Fibroblast of pulmonary artery (primary cell): ENCODE measurements at regions not wholly inside any gene's neighbourhood (a gene's known extent, or its start where the extent isn't known, plus 50 kb on each side); places are given as distances from the start of the nearest gene placed in this dataset.
A peak's percentile ranks its signal among the peaks of the same experiment; 100 is the strongest.

Experiments used
- DNase-seq: peaks from one replicate; pipeline ENCODE4 v3.0.0-alpha.2; 2010; ENCODE audit warnings: low read depth
- H3K4me3 ChIP-seq: replicated peaks from 2 replicates; pipeline ENCODE4 v1.5.1; 2011; ENCODE audit warnings: low read depth, mild to moderate bottlenecking, control low read depth, low read length, moderate library complexity
- TF ChIP-seq, protein P1 (sequence below): IDR thresholded peaks from 2 replicates; pipeline ENCODE4 v1.5.1; 2011; ENCODE audit warnings: mild to moderate bottlenecking, control low read depth, low read length, inconsistent platforms; ENCODE audit errors: missing control alignments

DNA sequence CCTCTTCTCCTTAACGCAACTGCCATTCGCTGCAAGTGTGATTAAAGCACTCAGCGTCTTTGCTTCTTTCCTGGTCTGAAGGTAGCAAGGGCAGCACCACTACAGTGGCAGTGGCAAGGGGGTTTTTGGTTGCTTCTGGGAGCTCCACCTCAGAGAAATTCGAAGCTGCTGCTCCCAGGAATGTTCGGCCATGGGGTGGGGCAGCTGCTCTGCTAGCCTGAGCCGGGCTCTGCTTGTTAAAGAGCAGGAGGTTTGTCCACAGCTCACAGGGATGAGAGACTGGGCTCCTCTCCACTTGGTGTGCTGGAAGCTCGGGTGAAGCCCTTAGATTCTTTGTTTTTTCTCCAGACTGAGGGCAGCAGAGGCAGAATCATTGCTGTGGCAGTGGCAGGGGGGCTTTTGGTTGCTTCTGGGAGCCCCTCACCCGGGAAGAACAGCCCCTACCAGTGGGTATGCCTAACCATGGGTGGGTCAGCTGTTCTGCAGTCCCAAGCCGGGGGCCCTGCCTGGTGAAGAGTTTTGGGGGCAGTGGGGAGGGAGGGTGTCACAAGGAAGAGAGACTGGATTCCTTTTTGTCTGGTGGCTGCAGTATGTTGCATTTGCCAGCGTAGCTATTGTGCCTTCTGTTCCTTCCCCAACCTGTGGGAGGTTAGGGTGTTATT lies 340.2 kb downstream of the AEBP2 start:
- H3K4me3 ChIP-seq = no peak overlapping the region
- peak; percentile 35 for DNase-seq
- TF ChIP-seq, protein P1, sequence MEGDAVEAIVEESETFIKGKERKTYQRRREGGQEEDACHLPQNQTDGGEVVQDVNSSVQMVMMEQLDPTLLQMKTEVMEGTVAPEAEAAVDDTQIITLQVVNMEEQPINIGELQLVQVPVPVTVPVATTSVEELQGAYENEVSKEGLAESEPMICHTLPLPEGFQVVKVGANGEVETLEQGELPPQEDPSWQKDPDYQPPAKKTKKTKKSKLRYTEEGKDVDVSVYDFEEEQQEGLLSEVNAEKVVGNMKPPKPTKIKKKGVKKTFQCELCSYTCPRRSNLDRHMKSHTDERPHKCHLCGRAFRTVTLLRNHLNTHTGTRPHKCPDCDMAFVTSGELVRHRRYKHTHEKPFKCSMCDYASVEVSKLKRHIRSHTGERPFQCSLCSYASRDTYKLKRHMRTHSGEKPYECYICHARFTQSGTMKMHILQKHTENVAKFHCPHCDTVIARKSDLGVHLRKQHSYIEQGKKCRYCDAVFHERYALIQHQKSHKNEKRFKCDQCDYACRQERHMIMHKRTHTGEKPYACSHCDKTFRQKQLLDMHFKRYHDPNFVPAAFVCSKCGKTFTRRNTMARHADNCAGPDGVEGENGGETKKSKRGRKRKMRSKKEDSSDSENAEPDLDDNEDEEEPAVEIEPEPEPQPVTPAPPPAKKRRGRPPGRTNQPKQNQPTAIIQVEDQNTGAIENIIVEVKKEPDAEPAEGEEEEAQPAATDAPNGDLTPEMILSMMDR = no peak

DNA sequence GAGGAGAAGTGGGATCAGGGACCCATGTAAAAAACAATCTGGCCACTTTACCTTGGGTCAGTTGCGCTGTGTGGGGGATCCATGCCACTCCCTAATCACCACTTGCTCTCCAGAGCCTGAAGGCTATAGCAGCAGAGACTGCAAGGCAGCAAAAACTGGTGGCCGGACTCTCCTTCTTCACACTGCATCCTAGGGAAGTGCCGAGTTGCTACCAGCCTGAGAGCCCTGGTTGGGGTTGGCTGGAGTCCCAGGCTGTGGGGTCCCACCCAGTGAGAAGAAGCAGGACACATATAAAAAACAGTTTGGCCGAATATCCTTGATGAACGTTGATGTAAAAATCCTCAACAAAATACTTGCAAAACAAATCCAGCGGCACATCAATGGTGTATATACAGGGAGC lies 341.2 kb downstream of the AEBP2 start:
- no peak overlapping the region for H3K4me3 ChIP-seq
- TF ChIP-seq, protein P1 = no peak
- DNase-seq = no peak

DNA sequence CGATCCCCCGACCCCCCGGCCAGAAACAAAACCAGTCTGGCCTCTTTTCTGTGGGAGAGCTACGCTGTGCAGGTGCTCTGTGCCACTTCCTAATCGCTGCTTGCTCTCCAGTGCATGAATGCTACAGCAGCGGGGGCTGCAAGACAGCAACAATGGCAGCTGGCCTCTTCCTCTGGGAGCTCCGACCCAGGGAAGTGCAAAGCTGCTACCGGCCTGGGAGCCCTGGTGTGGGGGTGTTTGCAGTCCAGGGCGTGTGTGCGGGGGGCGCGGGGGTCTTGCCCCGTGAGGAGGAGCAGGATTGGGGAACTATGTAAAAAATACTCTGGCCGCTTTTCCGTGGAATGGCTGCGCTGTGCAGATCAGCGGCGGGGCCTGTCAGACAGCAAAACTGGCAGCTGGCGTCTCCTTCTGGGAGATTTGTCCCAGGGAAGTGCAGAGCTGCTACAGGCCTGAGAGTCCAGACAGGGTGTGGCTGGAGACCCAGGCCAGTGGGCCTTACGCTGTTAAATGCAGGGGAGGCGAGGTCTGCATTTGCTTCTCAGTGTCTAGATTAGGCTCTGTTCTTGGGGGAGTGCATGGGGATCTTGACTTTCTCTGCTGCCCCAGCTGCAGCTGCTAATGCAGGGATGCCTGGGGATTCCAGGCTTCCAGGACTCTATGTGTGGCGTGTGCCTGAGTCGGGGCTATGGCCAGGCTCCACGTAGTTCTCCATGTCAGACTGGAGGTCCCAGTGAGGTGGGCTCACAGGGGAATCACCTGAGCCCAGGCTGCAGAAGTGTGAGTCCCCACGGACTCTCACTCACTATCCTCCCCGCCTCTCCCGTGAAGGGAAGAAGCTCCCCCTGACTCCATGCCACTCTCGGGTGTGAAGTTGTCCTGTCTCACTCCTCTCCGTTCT lies 344.5 kb downstream of the AEBP2 start:
- H3K4me3 ChIP-seq = no peak overlapping the region
- DNase-seq = no peak
- TF ChIP-seq, protein P1 = no peak

DNA sequence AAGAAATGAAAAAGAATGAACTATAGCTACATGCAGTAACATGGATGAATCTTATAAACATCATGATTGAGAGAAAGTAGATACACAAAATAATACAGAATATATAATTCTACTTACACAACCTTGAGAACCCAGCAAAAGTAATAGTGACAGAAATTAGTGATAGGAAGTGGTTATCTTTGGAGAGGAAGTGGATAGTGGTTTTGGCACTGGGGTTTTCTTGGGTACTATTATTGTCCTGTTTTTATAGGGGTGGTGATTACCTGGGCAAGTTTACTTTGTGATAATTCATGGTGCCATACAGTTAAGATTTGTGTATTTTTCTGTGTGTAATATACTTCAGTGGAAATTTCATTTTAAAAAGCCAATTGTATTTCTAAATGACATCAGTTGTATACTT lies 352.7 kb downstream of the AEBP2 start:
- no peak for DNase-seq
- H3K4me3 ChIP-seq = no peak overlapping the region
- TF ChIP-seq, protein P1 = no peak

DNA sequence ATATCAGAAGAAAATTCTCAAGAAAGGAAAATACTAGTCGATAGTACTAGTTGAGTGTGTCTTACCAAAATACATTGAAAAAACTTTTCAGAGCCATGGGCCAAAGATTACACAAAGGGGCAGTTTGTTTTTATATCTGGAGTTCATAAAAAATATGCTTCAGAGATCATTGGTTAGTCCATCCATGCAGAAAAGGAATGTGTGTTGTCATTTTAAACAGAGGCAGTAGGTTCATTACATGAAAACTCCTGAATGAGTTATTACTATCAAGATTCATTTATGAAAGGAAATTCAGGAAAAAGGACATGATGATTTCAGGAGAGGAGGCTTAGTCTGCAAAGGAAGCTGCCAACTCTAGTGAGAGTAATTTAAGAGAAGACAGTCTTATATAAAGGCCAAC lies 354.8 kb downstream of the AEBP2 start:
- TF ChIP-seq, protein P1 = no peak
- H3K4me3 ChIP-seq = no peak overlapping the region
- DNase-seq = no peak

DNA sequence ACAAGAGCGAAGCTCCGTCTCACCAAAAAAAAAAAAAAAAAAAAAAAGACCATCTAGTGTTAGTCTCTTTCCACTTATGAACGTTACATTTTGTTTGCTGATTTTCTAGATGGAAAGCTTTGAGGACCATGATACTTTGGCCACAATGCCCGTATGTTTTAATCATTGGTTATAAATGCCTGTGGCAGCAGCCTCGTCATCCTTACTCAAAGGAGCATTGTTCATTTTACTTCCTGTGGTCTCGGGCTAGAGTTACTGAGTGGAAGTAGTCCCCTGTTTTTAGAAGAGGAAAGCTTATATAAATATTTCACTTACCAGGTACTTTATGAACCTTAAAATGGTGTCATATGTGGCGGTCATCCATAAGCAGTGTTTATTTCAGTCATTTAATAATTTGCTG lies 359.9 kb downstream of the AEBP2 start:
- TF ChIP-seq, protein P1 = no peak
- DNase-seq = peak; percentile 37
- H3K4me3 ChIP-seq = no peak overlapping the region
